ENCODE measurements at regions not wholly inside any gene's neighbourhood (a gene's known extent, or its start where the extent isn't known, plus 50 kb on each side); places are given as distances from the start of the nearest gene placed in this dataset.

DNA sequence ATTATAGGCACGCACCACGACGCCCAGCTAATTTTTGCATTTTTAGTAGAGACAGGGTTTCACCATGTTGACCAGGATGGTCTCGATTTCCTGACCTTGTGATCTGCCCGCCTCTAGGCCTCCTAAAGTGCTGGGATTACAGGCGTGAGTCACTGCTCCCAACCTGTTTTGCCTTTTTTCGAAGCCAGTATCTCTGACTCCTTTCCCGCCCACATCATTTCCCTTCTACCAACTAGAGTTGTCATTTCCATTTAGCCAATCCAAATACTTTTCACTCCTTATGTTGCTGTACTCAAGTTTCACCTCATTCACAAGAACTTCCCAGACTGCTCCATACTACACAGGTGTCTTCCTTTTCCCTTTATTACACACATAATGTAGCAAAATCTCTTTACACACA lies 502.6 kb upstream of the CDH6 start:
- TF ChIP-seq, protein P1, sequence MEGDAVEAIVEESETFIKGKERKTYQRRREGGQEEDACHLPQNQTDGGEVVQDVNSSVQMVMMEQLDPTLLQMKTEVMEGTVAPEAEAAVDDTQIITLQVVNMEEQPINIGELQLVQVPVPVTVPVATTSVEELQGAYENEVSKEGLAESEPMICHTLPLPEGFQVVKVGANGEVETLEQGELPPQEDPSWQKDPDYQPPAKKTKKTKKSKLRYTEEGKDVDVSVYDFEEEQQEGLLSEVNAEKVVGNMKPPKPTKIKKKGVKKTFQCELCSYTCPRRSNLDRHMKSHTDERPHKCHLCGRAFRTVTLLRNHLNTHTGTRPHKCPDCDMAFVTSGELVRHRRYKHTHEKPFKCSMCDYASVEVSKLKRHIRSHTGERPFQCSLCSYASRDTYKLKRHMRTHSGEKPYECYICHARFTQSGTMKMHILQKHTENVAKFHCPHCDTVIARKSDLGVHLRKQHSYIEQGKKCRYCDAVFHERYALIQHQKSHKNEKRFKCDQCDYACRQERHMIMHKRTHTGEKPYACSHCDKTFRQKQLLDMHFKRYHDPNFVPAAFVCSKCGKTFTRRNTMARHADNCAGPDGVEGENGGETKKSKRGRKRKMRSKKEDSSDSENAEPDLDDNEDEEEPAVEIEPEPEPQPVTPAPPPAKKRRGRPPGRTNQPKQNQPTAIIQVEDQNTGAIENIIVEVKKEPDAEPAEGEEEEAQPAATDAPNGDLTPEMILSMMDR (IDR thresholded peaks at IDR 0.05): no peak
- no peak for TF ChIP-seq EZH2 (IDR thresholded peaks at IDR 0.05)
